ENCODE measurements at regions not wholly inside any gene's neighbourhood (a gene's known extent, or its start where the extent isn't known, plus 50 kb on each side); places are given as distances from the start of the nearest gene placed in this dataset.

- H3K79me2 ChIP-seq (ENCODE audit: insufficient read depth) = no peaks in the 10 kb centered on the region
- peaks cover 3% of the 10 kb centered on the region; the same call in 1 of the 2 replicates for H3K9me3 ChIP-seq
- no peak overlapping the region for H3K4me3 ChIP-seq (ENCODE audit: low read depth in 2 of 2, low read length in 1 of 2)
- no peaks in the 10 kb centered on the region for H4K20me1 ChIP-seq (ENCODE audit: insufficient read depth)
- CTCF ChIA-PET = no interaction called here
- H3K4me2 ChIP-seq = no peak overlapping the region
- H3K9ac ChIP-seq = no peak overlapping the region
- peaks cover 9% of the 10 kb centered on the region for H3F3A ChIP-seq (replicated peaks; ENCODE audit: insufficient read depth)
- WGBS (ENCODE audit: low lambda C conversion rate) = 42% methylated on average over 3 of the region's 3 CpGs
- POLR2A ChIA-PET = no interaction called here
- DNase-seq = no peak
- no peak overlapping the region for H2AFZ ChIP-seq (ENCODE audit: low read depth)
- no peak overlapping the region for H3K27ac ChIP-seq (ENCODE audit: low read depth in 2 of 2, low read length in 1 of 2)
- no peaks in the 10 kb centered on the region for H3K4me1 ChIP-seq (ENCODE audit: control insufficient read depth in 1 of 2, insufficient read depth in 2 of 2, low read depth in 1 of 2, low read length in 1 of 2)
- H3K36me3 ChIP-seq (replicated peaks in 1 of 2; ENCODE audit: control insufficient read depth in 1 of 2, insufficient read depth in 2 of 2, low read length in 1 of 2) = no peaks in the 10 kb centered on the region
- no peaks in the 10 kb centered on the region for H3K27me3 ChIP-seq (ENCODE audit: insufficient read depth)
- no peaks in the 10 kb centered on the region for H3K9me2 ChIP-seq
- peak; percentile 30; the same call in 1 of the 2 replicates for TF ChIP-seq TCF12 (IDR thresholded peaks at IDR 0.05)
- no peak for TF ChIP-seq MEF2A (IDR thresholded peaks at IDR 0.05; ENCODE audit: borderline replicate concordance, low read depth)
- TF ChIP-seq, protein P1, sequence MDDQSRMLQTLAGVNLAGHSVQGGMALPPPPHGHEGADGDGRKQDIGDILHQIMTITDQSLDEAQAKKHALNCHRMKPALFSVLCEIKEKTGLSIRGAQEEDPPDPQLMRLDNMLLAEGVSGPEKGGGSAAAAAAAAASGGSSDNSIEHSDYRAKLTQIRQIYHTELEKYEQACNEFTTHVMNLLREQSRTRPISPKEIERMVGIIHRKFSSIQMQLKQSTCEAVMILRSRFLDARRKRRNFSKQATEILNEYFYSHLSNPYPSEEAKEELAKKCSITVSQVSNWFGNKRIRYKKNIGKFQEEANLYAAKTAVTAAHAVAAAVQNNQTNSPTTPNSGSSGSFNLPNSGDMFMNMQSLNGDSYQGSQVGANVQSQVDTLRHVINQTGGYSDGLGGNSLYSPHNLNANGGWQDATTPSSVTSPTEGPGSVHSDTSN (IDR thresholded peaks at IDR 0.05) = peak; percentile 45; the same call in 1 of the 2 replicates
These were observed 190.8 kb upstream of the RGPD4 start for GRCh38 chr2:107635883-107636282.

DNA sequence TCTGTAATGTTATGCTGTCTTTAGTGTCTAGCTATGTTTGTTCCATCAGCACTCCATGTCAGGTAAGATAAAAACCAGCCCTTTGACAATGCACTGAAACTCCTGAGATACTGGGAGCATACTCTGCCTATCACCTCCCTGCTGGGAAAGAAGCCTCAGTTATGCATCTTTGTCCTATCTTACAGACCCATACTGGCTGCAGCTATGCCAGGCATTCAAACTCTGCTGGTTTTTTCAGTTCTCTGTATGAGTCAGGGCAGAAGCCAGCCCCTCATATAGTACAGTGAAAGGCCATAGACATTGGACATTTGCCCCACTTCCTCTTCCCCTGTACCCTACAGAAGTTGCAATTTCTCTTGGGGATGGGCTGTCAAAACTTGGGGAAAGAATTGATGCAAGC lies 181.1 kb upstream of the RGPD4 start:
- no peak overlapping the region for H3K4me3 ChIP-seq (ENCODE audit: low read depth in 2 of 2, low read length in 1 of 2)
- peaks cover 14% of the 10 kb centered on the region for H3K9me3 ChIP-seq
- H2AFZ ChIP-seq (ENCODE audit: low read depth) = no peak overlapping the region
- no peaks in the 10 kb centered on the region for H3K36me3 ChIP-seq (replicated peaks in 1 of 2; ENCODE audit: control insufficient read depth in 1 of 2, insufficient read depth in 2 of 2, low read length in 1 of 2)
- POLR2A ChIA-PET = no interaction called here
- H3K9me2 ChIP-seq = no peaks in the 10 kb centered on the region
- H4K20me1 ChIP-seq (ENCODE audit: insufficient read depth) = no peaks in the 10 kb centered on the region
- no peak overlapping the region for H3K27ac ChIP-seq (ENCODE audit: low read depth in 2 of 2, low read length in 1 of 2)
- no peak overlapping the region for H3K9ac ChIP-seq
- DNase-seq = no peak
- no peaks in the 10 kb centered on the region for H3K4me1 ChIP-seq (ENCODE audit: control insufficient read depth in 1 of 2, insufficient read depth in 2 of 2, low read depth in 1 of 2, low read length in 1 of 2)
- H3K79me2 ChIP-seq (ENCODE audit: insufficient read depth) = no peaks in the 10 kb centered on the region
- TF ChIP-seq MAX (IDR thresholded peaks at IDR 0.05; ENCODE audit: low read depth) = no peak
- TF ChIP-seq JUND (IDR thresholded peaks at IDR 0.05) = no peak
- TF ChIP-seq, protein P2, sequence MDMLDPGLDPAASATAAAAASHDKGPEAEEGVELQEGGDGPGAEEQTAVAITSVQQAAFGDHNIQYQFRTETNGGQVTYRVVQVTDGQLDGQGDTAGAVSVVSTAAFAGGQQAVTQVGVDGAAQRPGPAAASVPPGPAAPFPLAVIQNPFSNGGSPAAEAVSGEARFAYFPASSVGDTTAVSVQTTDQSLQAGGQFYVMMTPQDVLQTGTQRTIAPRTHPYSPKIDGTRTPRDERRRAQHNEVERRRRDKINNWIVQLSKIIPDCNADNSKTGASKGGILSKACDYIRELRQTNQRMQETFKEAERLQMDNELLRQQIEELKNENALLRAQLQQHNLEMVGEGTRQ (IDR thresholded peaks at IDR 0.05; ENCODE audit: borderline replicate concordance, low read depth, low read length) = no peak
- TF ChIP-seq SMC3 (IDR thresholded peaks at IDR 0.05; ENCODE audit: low read depth, low read length) = no peak
- no peak for TF ChIP-seq EP300 (IDR thresholded peaks at IDR 0.05; ENCODE audit: borderline replicate concordance in 1 of 2, low read depth in 1 of 2, low read length in 1 of 2)
- no peak for TF ChIP-seq GABPA (IDR thresholded peaks at IDR 0.05; ENCODE audit: low read depth)
- TF ChIP-seq REST (IDR thresholded peaks at IDR 0.05; ENCODE audit: low read depth, low read length) = no peak
- TF ChIP-seq, protein P3, sequence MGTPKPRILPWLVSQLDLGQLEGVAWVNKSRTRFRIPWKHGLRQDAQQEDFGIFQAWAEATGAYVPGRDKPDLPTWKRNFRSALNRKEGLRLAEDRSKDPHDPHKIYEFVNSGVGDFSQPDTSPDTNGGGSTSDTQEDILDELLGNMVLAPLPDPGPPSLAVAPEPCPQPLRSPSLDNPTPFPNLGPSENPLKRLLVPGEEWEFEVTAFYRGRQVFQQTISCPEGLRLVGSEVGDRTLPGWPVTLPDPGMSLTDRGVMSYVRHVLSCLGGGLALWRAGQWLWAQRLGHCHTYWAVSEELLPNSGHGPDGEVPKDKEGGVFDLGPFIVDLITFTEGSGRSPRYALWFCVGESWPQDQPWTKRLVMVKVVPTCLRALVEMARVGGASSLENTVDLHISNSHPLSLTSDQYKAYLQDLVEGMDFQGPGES (IDR thresholded peaks at IDR 0.05; ENCODE audit: low read depth, low read length) = no peak
- TF ChIP-seq TAF1 (IDR thresholded peaks at IDR 0.05; ENCODE audit: borderline replicate concordance, low read depth, low read length) = no peak
- TF ChIP-seq EZH2phosphoT487 (IDR thresholded peaks at IDR 0.05; ENCODE audit: borderline replicate concordance, low read depth) = no peak
- TF ChIP-seq FOXM1 (IDR thresholded peaks at IDR 0.05; ENCODE audit: low read depth) = no peak
- TF ChIP-seq GATA2 (CRISPR knock-in tag; IDR thresholded peaks at IDR 0.05) = no peak
- no peak for TF ChIP-seq FOSL2 (IDR thresholded peaks at IDR 0.05; ENCODE audit: borderline replicate concordance, low read depth)
- no peak for TF ChIP-seq SIN3A (IDR thresholded peaks at IDR 0.05; ENCODE audit: borderline replicate concordance, low read depth, low read length)
- TF ChIP-seq NRF1 (IDR thresholded peaks at IDR 0.05; ENCODE audit: low read depth, low read length) = no peak
- TF ChIP-seq TEAD4 (IDR thresholded peaks at IDR 0.05; ENCODE audit: borderline replicate concordance, insufficient read depth) = no peak
- TF ChIP-seq RCOR1 (IDR thresholded peaks at IDR 0.05; ENCODE audit: low read length) = no peak
- no peak for TF ChIP-seq ELF1 (IDR thresholded peaks at IDR 0.05)
- no peak for TF ChIP-seq FOXJ3 (CRISPR knock-in tag; IDR thresholded peaks at IDR 0.05)
- no peak for TF ChIP-seq POLR2AphosphoS5 (IDR thresholded peaks at IDR 0.05; ENCODE audit: low read depth, low read length)
- CTCF ChIA-PET = no interaction called here
- H3K4me2 ChIP-seq = no peak overlapping the region
- H3K27me3 ChIP-seq (ENCODE audit: insufficient read depth) = no peaks in the 10 kb centered on the region
- H3F3A ChIP-seq (replicated peaks; ENCODE audit: insufficient read depth) = no peaks in the 10 kb centered on the region

All from SK-N-SH (cell line).